PC-9 (cell line): ENCODE measurements at regions not wholly inside any gene's neighbourhood (a gene's known extent, or its start where the extent isn't known, plus 50 kb on each side); places are given as distances from the start of the nearest gene placed in this dataset.

Source experiments
- EZH2 ChIP-seq: fragments of 200-600 bp; sonication (generic); IDR thresholded peaks from 2 replicates; pipeline ENCODE4 v1.8.0; 2017; ENCODE audit warnings: antibody characterized with exemption, low read depth
- TF ChIP-seq, protein P1 (sequence below): fragments of 200-600 bp; sonication (generic); conservative IDR thresholded peaks from 2 replicates; pipeline ENCODE4 v1.6.1; 2017; ENCODE audit warnings: mixed run types, antibody characterized with exemption, mild to moderate bottlenecking, moderate library complexity

DNA sequence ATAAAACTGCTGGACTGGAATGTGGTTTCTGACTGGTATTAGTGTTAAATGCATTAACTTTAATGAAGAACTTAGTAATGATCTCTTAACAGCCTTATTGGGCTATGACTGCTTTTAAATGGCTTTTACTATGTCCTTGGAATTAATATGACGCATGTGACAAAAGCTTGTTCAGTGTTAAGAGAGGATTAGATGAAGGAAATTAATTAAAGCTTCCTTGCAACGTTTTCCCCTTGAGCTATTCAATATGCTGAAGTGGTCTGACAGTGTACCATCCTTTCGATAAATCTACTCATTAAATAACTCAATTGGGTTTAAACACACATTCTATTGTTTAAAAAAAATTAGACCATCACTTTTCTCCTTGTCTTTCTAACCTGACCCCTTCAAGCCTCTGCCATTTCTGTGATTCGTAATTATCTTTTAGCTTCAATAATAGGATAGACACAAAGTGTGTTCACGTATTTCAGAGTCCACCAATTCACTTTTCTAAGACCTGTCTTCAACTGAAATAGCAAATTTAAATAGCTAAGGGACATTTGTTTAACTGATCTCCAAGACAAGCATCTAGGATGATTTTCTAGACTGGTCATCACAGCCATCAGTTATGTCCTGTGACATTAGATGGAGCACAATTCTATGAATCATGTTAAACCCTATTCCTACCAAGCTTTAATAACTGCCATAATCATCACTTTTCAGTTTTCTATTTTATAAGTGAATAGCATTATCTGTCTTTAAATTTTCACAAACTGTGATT is 1258.0 kb upstream of the CDH9 start:
- TF ChIP-seq, protein P1, sequence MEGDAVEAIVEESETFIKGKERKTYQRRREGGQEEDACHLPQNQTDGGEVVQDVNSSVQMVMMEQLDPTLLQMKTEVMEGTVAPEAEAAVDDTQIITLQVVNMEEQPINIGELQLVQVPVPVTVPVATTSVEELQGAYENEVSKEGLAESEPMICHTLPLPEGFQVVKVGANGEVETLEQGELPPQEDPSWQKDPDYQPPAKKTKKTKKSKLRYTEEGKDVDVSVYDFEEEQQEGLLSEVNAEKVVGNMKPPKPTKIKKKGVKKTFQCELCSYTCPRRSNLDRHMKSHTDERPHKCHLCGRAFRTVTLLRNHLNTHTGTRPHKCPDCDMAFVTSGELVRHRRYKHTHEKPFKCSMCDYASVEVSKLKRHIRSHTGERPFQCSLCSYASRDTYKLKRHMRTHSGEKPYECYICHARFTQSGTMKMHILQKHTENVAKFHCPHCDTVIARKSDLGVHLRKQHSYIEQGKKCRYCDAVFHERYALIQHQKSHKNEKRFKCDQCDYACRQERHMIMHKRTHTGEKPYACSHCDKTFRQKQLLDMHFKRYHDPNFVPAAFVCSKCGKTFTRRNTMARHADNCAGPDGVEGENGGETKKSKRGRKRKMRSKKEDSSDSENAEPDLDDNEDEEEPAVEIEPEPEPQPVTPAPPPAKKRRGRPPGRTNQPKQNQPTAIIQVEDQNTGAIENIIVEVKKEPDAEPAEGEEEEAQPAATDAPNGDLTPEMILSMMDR: no peak
- no peak for TF ChIP-seq EZH2
